NCI-H2107 treated with DMSO at 0.1 percent for 48 hours (cell line): ENCODE measurements at regions not wholly inside any gene's neighbourhood (a gene's known extent, or its start where the extent isn't known, plus 50 kb on each side); places are given as distances from the start of the nearest gene placed in this dataset.

Source experiments
- DNase-seq: peaks from one replicate; lab custom pipeline; 2025; ENCODE audit not compliant: unreplicated experiment; lab: John Stamatoyannopoulos, UW

DNA sequence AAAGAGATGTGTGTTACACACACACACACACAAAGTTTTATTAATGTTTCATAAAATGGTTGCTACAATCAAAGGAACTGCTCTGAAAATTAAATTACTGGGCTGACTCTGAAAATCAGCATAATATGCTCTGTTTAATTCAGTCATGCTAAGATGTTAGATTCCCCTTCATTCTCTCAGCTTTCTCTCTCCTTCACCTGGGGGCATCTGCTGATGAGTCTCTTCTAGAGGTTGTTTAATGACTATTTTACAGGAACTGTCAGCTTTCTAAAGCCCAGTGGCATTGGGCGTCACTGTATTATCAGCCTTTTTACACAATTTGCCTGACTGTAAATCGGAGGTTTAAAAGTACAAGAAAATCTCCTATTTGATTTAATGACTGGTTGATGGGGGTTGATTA lies 559.7 kb upstream of the POU3F2 start:
- DNase-seq, result no peak

DNA sequence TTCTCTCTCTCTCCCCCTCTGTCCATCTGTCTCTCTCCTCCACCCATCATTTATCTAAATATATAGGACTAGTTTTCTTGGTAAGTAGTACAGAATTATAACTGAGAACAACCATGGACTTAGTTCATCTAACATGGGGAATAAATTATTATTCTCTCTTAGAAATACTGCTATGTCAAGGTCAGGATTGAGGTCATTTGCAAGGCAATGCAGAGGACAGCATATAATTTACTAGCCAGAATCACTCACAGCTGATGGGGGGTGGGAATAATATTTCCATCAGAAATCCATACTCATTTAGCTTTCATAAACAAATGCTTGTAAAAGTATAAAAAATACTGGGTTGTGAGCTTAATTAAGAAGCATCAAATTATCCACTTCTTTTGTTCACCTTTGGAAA lies 553.9 kb upstream of the POU3F2 start:
- no peak for DNase-seq

DNA sequence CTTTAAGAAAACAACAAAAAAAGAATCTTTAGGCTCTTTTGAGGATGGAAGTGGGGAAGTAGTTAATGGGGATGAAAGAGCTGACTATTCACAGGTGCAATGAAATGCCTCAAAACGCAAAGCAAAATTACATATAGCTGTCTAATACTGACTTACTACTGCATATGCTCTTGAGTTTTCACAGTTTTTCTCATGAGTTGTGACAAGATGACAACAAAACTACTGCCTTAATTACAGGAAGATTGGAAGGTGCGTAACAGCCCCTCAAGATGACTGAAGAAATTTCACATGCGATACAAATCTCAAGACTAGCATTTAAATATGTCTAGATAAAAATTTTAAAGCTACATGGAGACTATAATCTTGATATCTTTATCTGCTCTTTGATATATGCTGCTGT lies 547.8 kb upstream of the POU3F2 start:
- DNase-seq, result no peak

DNA sequence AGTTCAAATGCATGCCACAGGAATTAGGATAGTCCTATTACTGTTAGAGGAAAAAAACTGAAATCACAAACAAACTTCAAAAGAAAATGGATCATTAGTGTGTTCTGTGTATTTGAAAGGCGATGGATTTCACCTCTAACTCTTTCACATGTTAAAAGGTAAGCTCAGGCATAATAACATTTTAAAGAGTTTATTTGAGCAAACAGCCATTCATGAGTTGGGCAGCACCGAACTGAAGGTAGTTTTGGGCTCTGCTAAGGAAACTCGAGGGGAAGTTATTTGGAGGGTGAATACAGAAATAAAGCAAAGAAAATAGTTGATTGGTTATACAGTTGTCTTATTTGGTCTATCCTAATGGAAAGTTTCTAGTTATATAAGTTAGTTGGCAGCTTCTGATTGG lies 546.5 kb upstream of the POU3F2 start:
- no peak for DNase-seq

DNA sequence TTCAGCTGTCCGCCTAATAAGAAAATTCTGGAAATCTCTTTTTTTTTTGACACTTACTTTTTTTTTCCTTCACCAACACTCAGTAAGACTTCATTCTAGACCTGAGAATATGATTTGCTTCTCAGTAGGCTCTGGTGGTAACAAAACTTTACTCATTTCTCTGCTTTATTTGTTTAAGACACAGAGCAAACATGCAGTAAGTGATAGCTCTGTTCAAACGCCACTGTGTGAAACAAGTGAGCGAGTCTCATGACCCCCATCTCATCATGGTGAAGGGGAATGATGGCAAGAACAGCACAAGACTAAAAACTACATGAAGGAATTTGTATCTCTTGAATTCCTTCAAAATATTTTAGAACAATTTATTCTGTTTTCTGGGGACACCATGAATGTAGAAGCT lies 541.6 kb upstream of the POU3F2 start:
- no peak for DNase-seq

DNA sequence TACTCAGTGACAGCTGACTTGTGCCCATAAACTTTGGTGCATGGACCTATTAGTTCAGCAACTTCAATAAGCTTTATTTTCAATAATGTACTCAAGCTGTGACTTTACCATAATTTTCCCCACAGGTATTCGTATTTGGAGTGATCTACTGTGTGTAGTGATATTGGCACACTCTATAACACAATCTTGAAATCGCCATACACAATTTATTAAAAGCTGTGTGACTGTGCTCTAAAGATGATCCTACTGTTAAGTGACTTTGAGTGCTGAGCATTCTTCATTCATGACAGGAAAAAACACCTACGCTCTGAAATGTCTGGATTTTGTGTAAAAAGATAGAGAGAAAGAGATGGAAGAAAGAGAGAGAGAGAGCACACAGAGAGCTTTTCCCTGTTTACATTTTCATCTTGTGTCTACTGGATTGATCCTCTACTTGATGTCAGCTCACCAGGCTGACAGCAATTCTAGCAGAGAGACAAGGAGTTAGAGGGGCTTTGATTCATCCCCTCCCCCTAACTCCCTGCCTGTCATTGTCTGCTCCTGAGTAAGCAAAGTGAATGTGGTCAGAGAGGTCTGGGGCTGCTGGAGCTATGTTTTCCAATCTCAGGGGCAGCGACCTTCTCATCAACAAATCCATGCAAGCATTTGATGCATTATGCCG lies 538.7 kb upstream of the POU3F2 start:
- no peak for DNase-seq

DNA sequence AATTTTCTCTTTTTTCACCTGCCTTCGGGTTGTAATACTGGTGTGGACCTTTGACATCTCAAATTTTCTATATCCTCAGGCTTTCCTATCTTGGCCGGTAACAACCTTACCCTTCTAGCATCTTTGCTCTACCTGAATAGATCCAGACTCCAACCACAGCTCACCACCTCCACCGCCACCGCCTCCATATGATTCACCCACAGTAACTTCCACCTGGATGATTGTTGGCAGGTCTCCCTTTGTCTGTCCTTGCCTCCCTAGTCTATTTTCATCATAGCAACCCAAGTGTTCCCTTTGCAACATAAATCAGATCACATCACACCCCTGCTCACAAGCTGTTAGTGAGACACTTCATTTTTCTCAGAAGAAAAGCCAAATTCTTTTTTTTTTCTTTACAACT lies 525.8 kb upstream of the POU3F2 start:
- DNase-seq, result peak; percentile 34

DNA sequence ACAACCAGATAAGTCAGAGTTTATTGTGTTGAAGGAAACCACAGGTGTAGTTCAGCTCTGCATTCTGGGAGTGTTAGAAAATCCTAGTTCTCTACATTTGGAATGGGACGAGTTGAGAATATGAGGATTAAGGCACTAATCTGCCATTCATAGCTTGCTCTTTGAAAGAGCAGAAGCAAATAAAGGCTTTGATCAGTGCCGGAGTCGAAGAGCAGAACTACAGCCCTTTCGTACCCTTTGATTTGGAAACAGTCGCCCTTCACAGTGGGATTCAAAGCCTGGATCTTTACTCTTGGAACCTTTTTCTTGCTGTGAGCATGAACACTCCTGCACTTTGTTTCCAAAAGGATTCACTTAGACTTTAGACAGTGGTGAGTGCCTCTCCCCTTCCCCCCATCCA lies 523.9 kb upstream of the POU3F2 start:
- DNase-seq, result no peak

DNA sequence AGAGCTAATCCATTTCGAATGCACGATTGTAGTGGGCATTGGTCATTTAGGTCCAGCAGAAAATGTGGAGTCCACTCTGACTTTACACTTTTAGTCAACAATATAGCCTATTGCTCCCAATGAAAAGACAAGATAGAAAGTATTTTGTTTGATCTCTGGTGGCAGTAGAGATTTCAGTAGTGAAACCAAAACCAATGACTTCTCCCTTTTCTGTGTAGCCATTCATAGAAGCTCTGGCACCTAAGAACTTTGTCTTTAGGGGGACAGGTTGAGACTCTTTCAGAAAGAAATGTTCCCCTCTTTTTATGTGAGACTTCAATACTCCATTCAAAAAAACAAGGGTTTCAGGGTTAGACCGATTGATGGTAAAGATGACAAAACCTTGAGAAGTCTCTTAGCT lies 510.8 kb upstream of the POU3F2 start:
- DNase-seq, result no peak

DNA sequence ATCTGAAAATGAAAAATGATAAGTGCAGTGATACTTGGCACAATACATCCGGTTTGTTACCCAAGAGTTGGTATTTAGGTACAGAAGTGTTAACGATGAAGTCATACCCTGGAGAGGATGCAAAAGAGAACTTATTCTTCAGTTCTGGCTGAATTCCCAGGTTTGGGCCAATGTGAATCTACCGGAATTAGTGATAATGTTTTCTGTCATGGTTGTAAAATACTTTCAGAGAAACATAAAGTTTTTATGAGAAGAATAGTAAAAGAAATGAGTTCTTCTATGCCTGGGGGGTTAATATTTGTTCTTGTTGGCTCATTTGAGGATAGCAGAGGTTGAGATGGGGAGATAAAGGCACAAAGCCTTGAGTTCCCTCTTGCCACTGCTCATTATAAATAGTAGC lies 509.9 kb upstream of the POU3F2 start:
- no peak for DNase-seq

DNA sequence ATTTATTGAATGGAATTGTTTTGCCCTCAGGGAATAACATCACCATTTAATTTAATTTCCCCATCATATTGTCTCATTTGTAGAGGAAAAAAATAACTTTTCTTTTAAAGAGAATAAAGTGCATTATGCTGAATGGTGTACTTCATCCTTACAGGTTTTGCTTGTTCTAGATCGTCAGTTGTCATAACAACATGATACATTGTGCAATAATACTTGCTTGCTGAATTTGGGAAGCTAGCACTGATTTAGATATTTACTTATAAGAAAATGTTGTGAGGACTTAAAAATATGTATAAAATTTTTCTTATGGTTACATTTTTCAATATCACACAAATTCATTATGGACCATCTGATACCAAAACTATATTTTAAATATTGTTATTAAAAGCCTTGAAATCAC lies 509.0 kb upstream of the POU3F2 start:
- DNase-seq, result no peak

DNA sequence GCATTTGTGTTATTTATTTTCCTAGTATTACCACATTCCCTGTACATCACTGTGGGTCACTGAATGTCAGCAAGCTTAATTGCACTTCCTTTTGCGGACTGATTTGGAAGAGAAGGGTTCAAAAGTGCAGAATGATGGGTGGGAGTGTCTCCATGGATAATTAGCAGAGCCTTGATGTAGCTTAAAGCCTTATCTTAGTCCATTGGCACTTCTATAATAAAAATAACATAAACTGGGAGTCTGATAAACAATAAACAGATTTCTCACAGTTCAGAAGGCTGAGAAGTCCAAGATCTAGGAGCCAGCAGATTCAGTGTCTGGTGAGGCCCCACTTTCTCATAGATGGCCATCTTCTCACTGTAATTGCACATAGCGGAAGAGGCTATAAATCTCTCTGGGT lies 501.1 kb upstream of the POU3F2 start:
- DNase-seq, result no peak

DNA sequence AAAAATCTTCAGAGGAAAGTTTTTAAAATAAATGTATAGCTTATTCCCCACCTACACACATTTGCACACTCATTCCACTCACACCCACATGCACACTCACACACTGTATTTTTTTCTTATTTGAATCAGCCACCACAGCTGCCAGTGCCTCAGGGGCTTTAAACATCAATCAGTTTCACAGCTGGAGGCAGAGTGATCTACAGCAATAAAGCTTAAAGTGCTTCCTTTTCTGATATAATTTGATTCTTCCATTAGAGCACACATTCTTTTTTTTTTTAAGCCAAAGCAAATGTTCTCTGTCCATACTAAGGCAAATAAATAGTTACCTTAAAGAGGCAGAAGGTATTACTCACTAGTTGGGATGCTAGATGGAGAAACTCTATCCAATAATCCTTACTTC lies 498.8 kb upstream of the POU3F2 start:
- DNase-seq, result peak; percentile 19

DNA sequence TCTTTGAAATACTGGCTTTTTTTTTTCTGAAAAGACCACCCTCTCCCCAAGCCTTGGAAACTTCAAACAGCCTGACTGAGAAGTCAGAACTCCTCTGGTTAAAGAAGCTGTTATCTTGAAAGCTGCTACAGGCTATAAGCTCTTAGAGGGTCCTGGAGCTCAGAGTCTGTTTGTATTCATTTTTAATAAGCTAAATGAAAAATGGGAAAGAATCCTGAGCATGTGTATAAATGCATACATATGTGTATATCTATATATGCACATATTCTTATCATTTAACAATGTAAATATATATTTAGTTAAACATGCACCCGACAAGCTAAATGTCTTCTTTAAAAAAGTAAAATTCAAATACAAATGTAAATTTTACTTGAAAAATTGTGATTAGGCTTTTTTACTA lies 494.9 kb upstream of the POU3F2 start:
- DNase-seq, result no peak

DNA sequence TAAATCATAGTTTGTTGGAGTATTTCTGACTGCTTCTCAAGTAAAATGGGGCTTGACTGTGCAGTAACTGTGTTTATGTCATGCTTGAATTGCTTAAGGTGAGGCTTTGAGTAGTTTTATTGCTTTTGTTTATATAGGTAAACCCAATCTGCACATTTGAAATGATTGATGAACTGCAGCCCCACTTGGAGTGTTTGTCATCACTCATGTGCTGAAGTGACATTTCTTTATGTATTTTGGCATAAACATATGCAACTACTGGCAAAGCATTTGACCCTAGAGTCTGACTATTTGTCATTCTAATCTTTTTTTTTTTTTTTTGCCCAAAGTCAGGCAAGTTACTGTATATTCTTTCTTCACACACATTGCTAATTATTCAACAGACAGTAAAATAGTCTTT lies 491.4 kb upstream of the POU3F2 start:
- no peak for DNase-seq

DNA sequence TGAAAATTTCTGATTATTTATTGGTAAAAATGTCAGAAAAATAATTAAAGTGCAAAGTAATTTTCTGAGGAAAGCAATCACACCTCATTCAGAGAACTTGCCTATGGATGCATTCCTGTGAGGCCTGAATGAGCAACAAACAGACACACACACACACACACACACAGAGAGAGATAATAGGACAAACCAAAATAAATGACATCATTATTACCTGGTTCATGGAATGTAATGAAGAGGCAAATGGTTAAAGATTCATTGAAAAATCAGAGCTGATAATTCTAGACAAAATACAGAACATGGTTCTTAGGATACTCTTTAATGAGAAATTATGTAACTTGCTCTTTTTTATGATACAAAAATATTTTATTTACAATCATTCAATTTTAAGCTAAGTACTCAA lies 490.6 kb upstream of the POU3F2 start:
- DNase-seq, result no peak

DNA sequence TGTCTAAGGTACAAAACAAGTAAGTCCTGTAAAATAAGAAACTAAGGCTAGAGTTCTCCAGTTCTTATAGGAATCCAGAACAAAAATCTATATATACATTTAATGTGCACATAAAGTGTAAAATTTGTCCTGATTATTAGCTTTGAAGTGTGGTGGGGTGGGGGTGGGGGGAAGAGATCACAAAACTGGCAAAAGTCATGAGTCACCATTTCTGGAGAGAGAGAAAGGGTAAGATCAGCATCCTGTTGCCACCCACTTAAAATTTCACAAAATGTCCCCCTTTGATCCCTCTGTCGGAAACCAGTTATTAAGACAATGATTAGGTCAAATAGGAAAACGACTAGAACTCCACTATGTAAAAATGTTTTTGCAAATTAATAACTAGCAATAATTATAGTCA lies 482.0 kb upstream of the POU3F2 start:
- DNase-seq, result no peak

DNA sequence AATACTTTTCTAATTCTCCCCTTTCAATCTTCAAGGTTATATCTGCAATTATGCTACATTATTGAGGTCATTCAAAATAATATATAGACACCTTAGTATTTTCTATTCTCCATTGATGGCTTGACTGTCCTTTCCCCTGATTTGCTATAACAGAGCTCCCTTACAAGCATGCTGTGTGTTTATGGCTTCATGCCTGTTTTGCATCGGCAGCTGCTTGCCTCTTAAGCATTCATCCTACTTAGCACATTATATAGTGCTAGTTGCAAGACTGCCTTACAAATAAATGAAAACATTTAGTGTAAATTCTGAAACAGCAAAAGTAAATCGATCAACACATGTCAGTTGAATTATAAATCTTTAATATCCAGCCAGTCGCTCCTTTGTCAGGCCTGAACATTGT lies 476.2 kb upstream of the POU3F2 start:
- DNase-seq, result no peak

DNA sequence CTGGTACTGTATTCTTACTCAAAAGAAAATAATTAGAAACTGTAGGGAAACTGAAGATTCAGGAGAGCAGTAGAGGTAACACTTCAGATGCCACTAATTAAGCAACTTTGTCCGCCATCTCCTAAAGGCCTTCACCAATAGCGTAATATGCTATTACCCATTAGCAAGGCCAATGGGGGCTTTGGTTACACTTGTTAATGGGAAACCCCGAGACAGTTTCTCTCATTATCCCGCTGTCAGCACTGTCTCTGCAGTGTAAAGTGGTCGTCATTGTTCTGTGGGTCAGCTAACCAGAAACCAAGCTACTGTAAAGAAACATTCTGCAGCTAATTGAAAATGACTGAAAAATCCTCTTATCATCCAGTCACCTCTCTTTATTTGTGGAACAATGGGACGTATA lies 468.0 kb upstream of the POU3F2 start:
- DNase-seq, result no peak

DNA sequence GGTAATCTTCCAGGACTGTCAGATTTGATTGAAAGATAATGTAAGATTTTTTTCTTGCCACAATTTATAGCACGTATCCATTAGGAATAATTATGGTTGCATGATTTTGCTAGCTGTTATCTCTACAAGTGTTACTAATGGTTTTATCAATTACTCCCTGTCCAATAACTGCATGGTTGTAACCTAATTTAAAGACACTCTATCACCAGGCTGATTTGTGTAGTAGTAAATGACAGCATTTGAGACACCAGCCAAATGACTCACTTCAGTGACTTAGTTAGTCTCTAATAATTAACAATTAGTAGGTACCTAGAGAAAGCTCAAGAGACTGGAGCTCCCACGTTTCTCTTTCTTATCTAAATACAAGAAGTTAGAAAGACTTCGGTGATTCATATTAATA lies 453.8 kb upstream of the POU3F2 start:
- DNase-seq, result no peak

DNA sequence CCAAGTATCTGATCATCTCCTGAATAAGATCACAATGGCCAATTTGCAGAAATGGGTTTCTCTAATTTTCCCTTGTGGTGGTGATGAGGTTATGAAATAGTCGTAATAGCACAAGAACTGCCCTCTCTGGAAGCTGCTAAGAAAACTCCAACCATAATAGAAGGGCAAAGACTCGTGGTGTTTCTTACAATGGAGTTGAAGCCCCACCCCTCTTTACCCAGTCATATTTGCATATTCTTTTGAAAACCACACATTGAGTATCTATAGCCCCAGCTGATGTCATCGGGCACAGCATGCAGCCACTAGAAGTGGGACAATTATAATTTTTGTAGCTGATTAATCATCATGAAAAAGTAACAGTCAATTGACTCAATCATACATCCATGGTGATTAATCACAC lies 452.1 kb upstream of the POU3F2 start:
- no peak for DNase-seq

DNA sequence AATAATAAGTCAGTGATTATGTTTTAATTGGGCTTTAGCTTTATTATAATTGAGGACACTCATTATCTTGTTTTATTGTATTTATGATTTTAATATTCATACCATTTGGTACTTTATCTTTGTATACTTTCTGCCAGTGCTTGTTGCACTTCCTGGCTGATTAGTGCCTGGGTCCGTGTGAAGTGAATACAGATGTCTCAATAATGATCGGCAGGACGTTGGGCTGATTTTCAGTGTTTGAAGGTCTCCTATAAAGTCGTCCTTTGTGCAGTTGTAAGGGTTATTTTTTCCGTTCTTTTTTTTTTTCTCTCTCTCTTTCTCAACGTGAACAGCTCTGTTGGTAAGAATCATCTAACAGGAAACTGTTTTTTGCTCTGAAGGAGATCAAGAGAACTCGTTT lies 450.0 kb upstream of the POU3F2 start:
- DNase-seq, result no peak

DNA sequence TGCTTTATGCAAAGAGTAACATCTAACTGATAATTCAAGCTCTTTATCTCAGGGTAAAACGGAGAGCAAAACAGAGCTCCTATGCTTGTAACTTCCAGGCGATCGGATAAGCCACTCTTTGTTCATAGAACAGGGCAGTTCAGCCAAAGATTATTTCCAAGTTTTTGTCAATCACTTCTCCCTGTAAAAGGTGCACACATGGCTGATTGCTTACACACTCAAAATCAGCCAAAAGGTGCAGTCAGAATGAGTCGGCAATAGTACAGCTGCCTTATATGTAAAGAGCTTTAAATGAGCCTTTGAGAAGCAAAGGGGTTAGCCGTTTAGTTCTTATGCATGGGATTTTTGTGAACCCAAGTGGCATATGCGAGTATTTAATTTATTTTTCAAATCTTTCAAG lies 449.6 kb upstream of the POU3F2 start:
- DNase-seq, result no peak
